Activated CD4-positive, alpha-beta memory T cell treated with anti-CD3 and anti-CD28 coated beads, Interleukin-2, amount 10 ng/mL, durations not matched to agents 7 days and 5 days (primary cell): ENCODE measurements at regions not wholly inside any gene's neighbourhood (a gene's known extent, or its start where the extent isn't known, plus 50 kb on each side); places are given as distances from the start of the nearest gene placed in this dataset.
"Not testable (repeated sequence)": the region's sequence is repeated elsewhere in the genome, so short reads cannot be mapped to it uniquely, and the experiment has no call there.

ENCODE experiments used
- CTCF ChIA-PET: fragments of 350-600 bp; sonication (Branson Sonifier 250); formaldehyde crosslinking; loops from one replicate; lab custom pipeline; 2021; ENCODE audit warnings: antibody characterized with exemption, inconsistent platforms; lab: Charles Lee
- POLR2A ChIA-PET: fragments of 350-600 bp; sonication (Branson Sonifier 250); formaldehyde crosslinking; loops from one replicate; lab custom pipeline; 2021; ENCODE audit warnings: antibody characterized with exemption; lab: Charles Lee
- DNase-seq: peaks from one replicate; pipeline ENCODE4 v3.0.0-alpha.2; 2020
- H3K27ac Mint-ChIP-seq: one replicate; pipeline ENCODE4 v1.8.0; 2021; ENCODE audit warnings: mild to moderate bottlenecking, mixed read lengths
- H3K27me3 Mint-ChIP-seq: one replicate; pipeline ENCODE4 v1.8.0; 2021; ENCODE audit warnings: mixed read lengths
- H3K36me3 Mint-ChIP-seq: one replicate; pipeline ENCODE4 v1.8.0; 2021; ENCODE audit warnings: low read depth, mixed read lengths
- H3K4me1 Mint-ChIP-seq: one replicate; pipeline ENCODE4 v1.8.0; 2021; ENCODE audit warnings: mixed read lengths
- H3K4me3 Mint-ChIP-seq: one replicate; pipeline ENCODE4 v1.8.0; 2021; ENCODE audit warnings: mild to moderate bottlenecking, mixed read lengths
- H3K9me3 Mint-ChIP-seq: one replicate; pipeline ENCODE4 v1.8.0; 2021; ENCODE audit warnings: mixed read lengths

- Mint-ChIP-seq H3K4me3 (no peak overlapping the region), H3K27ac (no peak overlapping the region), H3K36me3 (no peaks in the 10 kb centered on the region), H3K4me1 (no peaks in the 10 kb centered on the region), H3K9me3 (no peaks in the 10 kb centered on the region), H3K27me3 (peaks cover 2% of the 10 kb centered on the region)
- POLR2A ChIA-PET, result no interaction called here
- CTCF ChIA-PET, result no interaction called here
- DNase-seq, result no peak
Measured at GRCh38 chr17:72380120-72380519, 259.3 kb downstream of the SOX9 start.

DNA sequence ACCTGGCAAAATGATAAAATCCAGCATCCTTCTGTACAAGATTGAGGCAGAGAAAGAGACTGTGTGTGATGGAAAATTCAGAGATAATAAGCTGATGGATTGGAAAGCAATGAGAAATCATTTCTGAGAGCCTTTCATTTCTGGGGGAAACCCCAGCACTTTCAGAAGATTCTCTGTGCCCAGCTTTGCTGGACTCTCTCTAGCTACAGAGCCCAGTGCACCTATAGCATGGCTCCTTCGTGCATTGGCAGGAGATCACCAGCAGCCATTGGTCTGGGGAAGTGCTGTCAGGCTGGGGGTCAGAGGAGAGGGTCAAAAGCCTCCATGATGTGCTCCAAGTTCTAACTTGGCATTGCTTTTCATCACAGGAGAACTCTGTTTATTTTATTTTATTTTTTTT lies 259.9 kb downstream of the SOX9 start:
- no peak overlapping the region for H3K4me3 Mint-ChIP-seq
- H3K27me3 Mint-ChIP-seq, result peaks cover 2% of the 10 kb centered on the region
- H3K9me3 Mint-ChIP-seq, result no peaks in the 10 kb centered on the region
- H3K27ac Mint-ChIP-seq, result no peak overlapping the region
- H3K4me1 Mint-ChIP-seq, result no peaks in the 10 kb centered on the region
- DNase-seq, result no peak
- ChIA-PET CTCF (no interaction called here), POLR2A (no interaction called here)
- no peaks in the 10 kb centered on the region for H3K36me3 Mint-ChIP-seq

- no peak overlapping the region for H3K4me3 Mint-ChIP-seq
- H3K27ac Mint-ChIP-seq, result no peak overlapping the region
- H3K9me3 Mint-ChIP-seq, result no peaks in the 10 kb centered on the region
- no peak for DNase-seq
- H3K27me3 Mint-ChIP-seq, result peaks cover 2% of the 10 kb centered on the region
- ChIA-PET POLR2A (no interaction called here), CTCF (no interaction called here)
- no peaks in the 10 kb centered on the region for H3K4me1 Mint-ChIP-seq
- H3K36me3 Mint-ChIP-seq, result no peaks in the 10 kb centered on the region
Measured at GRCh38 chr17:72381597-72382397, 261.0 kb downstream of the SOX9 start.

- Mint-ChIP-seq H3K4me1 (no peaks in the 10 kb centered on the region), H3K4me3 (no peak overlapping the region), H3K36me3 (no peaks in the 10 kb centered on the region), H3K27ac (no peak overlapping the region), H3K27me3 (peaks cover 2% of the 10 kb centered on the region), H3K9me3 (no peaks in the 10 kb centered on the region)
- POLR2A ChIA-PET, result no interaction called here
- DNase-seq, result no peak
- CTCF ChIA-PET, result no interaction called here
Measured at GRCh38 chr17:72382971-72383722, 262.3 kb downstream of the SOX9 start.

DNA sequence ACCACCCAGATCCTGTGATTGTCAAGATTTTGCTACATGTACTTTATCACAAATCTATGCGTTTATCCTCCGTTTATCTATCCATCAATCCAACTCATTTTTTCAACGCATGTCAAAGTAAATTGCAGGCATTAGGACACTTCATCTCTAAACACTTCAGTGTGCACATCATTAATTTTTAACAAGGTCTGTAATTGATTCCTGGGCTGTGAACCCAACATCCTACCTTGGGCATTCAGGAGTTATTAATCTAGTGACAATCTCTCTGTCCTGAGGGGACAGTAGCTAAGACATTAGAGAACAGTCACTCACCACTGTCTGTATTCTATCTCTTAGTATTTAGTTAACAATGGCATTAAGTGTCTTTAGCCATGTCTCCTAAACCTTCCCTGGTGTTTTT lies 264.7 kb downstream of the SOX9 start:
- Mint-ChIP-seq H3K4me1 (no peaks in the 10 kb centered on the region), H3K4me3 (no peak overlapping the region), H3K27ac (no peak overlapping the region), H3K9me3 (no peaks in the 10 kb centered on the region), H3K36me3 (no peaks in the 10 kb centered on the region), H3K27me3 (peaks cover 2% of the 10 kb centered on the region)
- CTCF ChIA-PET, result no interaction called here
- no peak for DNase-seq
- POLR2A ChIA-PET, result no interaction called here

DNA sequence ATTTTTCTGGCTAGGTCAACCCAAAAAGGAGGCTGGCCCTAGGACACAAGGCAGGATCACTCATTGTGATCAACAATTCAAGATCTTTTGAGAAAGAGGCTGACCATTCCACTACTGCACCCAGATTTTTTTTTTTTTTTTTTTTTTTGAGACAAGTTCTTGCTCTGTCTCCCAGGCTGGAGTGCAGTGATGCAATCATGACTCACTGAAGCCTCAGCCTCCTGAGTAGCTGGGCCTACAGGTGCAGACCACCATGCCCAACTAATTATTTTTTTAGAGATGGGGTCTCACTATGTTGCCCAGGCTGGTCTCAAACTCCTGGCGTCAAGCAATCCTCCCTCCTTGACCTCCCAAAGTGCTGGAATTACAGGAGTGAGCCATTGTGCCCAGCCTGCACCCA lies 265.4 kb downstream of the SOX9 start:
- H3K36me3 Mint-ChIP-seq, H3K4me3 Mint-ChIP-seq, POLR2A ChIA-PET, H3K27ac Mint-ChIP-seq, DNase-seq, H3K9me3 Mint-ChIP-seq, H3K4me1 Mint-ChIP-seq, CTCF ChIA-PET, H3K27me3 Mint-ChIP-seq: not testable (repeated sequence)

GRCh38 chr17:72386619-72387237 lies 265.9 kb downstream of the SOX9 start:
- H3K27ac Mint-ChIP-seq, result no peak overlapping the region
- no peaks in the 10 kb centered on the region for H3K9me3 Mint-ChIP-seq
- no peaks in the 10 kb centered on the region for H3K4me1 Mint-ChIP-seq
- no peak overlapping the region for H3K4me3 Mint-ChIP-seq
- H3K27me3 Mint-ChIP-seq, result peaks cover 2% of the 10 kb centered on the region
- CTCF ChIA-PET, result no interaction called here
- DNase-seq, result no peak
- no peaks in the 10 kb centered on the region for H3K36me3 Mint-ChIP-seq
- POLR2A ChIA-PET, result no interaction called here

GRCh38 chr17:72387487-72387886 lies 266.7 kb downstream of the SOX9 start:
- H3K4me3 Mint-ChIP-seq, result no peak overlapping the region
- H3K36me3 Mint-ChIP-seq, result no peaks in the 10 kb centered on the region
- DNase-seq, result no peak
- POLR2A ChIA-PET, result no interaction called here
- no peaks in the 10 kb centered on the region for H3K4me1 Mint-ChIP-seq
- peaks cover 2% of the 10 kb centered on the region for H3K27me3 Mint-ChIP-seq
- CTCF ChIA-PET, result no interaction called here
- no peak overlapping the region for H3K27ac Mint-ChIP-seq
- no peaks in the 10 kb centered on the region for H3K9me3 Mint-ChIP-seq

DNA sequence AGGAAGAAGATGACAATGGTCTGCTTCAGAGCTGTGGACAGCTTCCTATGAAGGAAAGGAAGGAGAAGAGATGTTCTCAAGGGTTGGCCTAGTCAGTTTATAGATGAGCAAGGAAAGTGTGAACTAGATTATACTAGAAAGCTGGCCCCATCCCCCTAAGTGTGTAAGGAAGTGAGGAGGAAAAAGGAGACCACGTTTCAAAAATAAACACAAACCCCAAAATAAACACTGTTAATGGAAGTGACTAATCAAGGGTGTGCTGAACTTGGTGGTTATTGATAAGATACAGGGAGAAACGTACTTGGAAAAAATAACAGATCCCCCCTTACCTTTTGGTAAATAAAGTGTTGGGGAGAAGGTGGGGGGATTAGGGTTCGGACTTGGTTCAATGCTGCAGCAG lies 267.1 kb downstream of the SOX9 start:
- Mint-ChIP-seq H3K36me3 (no peaks in the 10 kb centered on the region), H3K27ac (no peak overlapping the region), H3K4me1 (no peaks in the 10 kb centered on the region), H3K4me3 (no peak overlapping the region), H3K9me3 (no peaks in the 10 kb centered on the region), H3K27me3 (no peaks in the 10 kb centered on the region)
- DNase-seq, result no peak
- ChIA-PET POLR2A (no interaction called here), CTCF (no interaction called here)

DNA sequence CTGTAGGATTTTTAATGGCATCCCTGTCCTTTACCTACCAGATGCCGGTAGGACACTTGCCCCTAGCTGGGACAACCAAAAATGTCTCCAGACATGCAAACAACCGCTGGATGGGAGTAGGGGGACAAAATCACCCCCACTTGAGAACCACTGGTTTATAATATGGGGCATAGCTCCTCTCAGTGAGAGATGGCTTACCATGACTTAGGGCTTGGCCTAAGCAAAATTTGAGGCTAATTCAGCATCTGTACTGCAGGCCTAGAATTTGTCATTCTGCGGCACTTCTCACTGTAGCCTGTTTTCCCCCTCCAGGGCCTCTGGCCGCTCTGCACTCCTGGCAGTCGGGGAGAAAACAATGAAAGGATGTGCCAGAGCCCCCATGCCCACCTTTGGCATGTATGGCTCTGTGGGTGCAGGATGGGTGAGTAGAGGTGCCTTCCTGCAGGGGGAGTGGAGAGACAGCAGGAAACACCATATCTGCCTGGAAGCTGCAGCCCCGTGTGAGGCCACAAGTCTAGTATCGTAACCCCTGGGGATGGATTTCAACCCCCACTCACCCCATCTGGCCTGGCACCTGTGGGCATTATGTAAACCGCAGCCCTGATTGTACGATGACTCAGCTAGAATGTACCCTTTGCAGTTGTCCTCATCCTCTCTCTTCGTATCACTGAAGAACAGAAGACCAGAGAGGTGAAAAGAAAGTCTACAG lies 268.1 kb downstream of the SOX9 start:
- H3K4me3 Mint-ChIP-seq, result no peak overlapping the region
- H3K36me3 Mint-ChIP-seq, result no peaks in the 10 kb centered on the region
- no peaks in the 10 kb centered on the region for H3K9me3 Mint-ChIP-seq

DNA sequence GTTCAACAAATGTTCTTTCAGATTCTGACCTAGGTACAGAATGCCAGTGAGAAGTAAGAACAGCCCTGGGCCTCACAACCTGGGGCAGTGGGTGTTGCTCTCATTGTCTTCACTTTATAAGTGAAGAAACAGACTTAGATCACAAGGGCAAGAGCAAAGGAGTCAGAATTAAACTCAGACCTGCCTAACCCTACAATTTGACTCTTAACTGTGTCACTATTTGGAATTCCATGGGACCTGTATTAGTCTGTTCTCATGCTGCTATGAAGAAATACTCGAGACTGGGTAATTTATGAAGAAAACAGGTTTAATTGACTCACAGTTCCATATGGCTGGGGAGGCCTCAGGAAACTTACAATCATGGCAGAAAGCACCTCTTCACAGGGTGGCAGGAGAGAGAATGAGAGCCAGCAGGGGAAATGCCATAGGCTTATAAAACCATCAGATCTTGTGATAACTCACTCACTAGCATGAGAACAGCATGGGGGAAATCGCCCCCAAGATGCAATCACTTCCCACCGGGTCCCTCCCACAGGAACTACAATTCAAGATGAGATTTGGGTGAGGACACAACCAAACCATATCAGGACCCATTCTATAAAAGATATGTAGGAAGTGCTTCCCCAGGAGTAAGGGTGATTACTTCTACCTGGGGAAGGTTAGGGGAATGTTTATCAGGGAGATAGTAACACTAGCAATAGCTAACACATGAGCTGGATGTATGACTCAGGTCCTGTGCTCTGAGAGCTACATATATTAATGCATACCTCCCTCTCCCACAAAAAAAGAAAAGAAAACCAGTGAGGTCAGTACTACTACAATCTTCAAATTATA lies 270.1 kb downstream of the SOX9 start:
- CTCF ChIA-PET, result no interaction called here
- Mint-ChIP-seq H3K27me3 (no peaks in the 10 kb centered on the region), H3K4me3 (no peak overlapping the region), H3K36me3 (no peaks in the 10 kb centered on the region), H3K27ac (no peak overlapping the region), H3K9me3 (peaks cover 4% of the 10 kb centered on the region), H3K4me1 (no peaks in the 10 kb centered on the region)
- POLR2A ChIA-PET, result no interaction called here
- DNase-seq, result no peak

More for the DNA sequence above, 268.1 kb downstream of the SOX9 start:
- CTCF ChIA-PET, result no interaction called here
- Mint-ChIP-seq H3K27ac (no peak overlapping the region), H3K27me3 (no peaks in the 10 kb centered on the region), H3K4me1 (no peaks in the 10 kb centered on the region)
- POLR2A ChIA-PET, result no interaction called here
- no peak for DNase-seq

DNA sequence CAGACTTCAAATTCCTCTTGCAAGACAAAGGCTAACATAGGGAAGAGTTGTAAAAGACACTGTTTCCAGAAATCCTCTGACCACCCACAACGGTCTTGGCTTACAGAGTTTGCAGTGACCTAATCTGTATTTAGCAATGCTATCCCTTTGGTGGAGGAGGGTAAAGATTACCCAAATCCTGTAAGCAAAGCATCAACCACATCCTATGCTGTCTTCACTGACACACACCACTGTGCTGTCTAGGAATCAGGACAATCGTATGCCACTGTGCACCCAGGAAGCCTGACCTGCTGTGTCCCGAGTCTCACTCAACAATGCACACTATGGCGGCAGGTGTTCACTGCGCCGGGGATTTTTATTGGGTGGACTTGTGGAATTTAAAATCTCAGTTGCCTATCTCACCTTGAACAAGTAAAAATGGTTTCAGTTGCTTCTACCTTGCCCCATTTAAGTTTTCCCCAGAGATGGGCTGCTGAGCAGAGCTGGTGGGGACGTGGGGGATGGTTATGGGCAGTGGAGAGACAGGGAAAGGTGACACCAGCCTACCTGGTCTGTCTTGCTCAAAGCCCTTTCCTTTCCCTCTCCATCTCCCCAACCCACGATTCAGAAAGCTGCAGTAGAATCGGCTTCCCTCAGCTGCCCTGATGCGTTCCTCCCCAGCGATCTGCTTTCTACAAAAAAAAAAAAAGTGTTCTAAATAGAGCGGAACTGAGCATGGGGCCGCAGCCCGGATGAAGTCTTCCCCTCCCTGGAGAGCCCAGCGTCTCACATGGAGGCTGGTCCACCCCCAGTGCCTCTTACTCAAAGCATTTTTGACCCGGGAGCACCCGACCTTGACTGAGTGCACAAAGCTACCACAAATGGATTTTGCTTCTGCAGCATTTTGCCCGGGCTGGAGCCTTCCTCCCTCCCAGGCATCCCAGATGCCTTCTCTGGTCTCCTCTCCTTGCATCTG lies 271.5 kb downstream of the SOX9 start:
- ChIA-PET POLR2A (no interaction called here), CTCF (no interaction called here)
- no peaks in the 10 kb centered on the region for H3K27me3 Mint-ChIP-seq
- DNase-seq, result no peak
- H3K27ac Mint-ChIP-seq, result no peak overlapping the region
- peaks cover 4% of the 10 kb centered on the region for H3K9me3 Mint-ChIP-seq
- no peaks in the 10 kb centered on the region for H3K4me1 Mint-ChIP-seq
- no peaks in the 10 kb centered on the region for H3K36me3 Mint-ChIP-seq
- H3K4me3 Mint-ChIP-seq, result no peak overlapping the region
